ENCODE measurements at regions not wholly inside any gene's neighbourhood (a gene's known extent, or its start where the extent isn't known, plus 50 kb on each side); places are given as distances from the start of the nearest gene placed in this dataset.

DNA sequence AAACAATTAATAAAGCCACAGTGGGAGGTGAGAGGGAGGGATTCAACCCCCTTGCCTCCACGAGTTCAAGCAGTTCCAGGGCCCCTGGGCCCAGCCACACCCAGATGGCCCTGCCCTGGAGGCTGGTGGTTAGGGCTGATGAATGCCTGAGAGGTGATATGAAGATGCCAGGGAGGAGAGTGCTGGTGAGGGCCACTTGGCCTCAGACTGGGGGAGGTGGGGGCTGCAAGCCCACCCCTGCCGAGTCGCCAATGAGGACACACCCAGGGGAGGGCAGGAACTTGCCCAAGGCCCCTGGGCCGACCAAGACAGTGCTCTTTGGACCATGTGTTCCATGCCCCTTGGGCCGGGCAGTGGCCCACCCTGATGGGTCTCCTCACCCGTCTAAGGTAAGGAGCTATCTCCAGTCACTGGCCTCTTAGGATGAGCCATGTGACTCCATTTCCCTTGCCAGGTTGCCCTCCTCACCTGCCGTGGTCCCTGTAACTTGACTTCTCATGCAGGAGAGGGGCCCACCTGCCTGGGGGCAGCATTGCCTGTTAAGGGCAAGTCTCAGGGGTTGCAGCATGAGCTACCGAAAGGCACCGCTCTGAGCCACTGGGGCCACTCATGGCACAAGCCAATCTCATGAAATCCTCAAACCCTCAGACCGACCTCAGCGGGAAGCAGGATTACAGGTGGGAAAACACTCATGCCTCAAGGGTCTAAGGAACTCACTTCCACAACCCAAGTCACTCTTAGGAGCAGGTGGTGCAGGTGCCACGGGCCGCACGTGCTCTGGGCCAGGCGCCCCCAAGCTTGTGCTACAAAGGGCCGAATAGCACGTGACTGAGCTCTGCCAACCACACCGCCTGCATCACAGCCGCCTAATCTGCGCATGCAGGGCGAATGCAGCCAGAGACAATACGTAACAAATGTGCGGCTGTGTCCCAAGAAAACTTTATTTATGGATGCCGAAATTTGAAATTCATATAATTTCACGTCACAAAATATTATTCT, 147.4 kb upstream of the MLN start:
- DNase-seq (ENCODE audit: low read depth), result no peak

DNA sequence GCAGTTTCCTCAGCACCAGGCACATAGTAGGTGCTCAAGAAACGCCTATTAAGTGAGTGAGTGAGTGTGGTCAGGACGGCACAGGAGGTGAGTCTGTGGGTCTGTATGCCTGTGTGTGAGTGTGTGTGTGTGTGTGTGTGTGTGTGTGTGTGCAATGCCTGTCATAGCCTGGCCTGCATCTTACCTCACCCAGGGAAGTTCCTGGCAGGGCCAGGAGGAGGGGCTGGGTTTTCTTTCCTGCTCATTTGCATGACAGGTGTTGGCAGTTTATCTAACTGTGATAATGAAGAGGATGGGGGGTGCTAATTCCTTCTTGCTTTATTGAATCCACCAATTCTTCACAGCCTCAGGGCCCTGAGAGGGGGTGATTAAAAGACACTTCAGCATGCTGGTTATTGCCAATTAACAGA, 146.7 kb upstream of the MLN start:
- DNase-seq (ENCODE audit: low read depth), result no peak

DNA sequence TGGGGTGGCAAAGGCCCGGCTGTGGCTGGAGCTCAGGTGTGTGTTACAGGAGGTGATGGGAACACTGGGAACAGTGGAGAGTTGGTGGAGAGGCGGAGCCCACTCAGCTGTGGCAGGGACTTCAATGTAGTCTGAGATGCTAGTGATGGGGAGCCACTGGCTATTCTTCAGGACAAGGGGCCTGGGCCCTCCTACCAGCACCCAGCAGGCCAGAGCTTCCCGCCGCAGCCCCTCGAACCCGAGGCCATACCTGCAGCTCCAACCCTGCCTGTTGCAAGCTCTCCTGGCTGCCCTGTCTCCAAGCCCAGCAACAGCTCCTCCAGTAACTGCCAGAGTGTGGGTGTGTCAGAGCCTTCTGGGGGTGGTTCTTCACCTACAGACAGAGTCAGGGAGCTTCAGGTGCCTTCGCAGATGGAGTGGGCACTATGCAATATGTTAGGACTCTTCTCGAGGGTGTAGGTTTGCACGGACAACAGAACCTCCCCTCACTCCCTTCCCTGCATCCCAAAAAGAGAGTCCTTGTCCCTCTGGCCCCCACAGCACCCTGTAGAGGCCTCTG, 146.2 kb upstream of the MLN start:
- no peak for DNase-seq (ENCODE audit: low read depth)

GRCh38 chr6:33949111-33949510, 145.3 kb upstream of the MLN start:
- DNase-seq (ENCODE audit: low read depth), result no peak

DNA sequence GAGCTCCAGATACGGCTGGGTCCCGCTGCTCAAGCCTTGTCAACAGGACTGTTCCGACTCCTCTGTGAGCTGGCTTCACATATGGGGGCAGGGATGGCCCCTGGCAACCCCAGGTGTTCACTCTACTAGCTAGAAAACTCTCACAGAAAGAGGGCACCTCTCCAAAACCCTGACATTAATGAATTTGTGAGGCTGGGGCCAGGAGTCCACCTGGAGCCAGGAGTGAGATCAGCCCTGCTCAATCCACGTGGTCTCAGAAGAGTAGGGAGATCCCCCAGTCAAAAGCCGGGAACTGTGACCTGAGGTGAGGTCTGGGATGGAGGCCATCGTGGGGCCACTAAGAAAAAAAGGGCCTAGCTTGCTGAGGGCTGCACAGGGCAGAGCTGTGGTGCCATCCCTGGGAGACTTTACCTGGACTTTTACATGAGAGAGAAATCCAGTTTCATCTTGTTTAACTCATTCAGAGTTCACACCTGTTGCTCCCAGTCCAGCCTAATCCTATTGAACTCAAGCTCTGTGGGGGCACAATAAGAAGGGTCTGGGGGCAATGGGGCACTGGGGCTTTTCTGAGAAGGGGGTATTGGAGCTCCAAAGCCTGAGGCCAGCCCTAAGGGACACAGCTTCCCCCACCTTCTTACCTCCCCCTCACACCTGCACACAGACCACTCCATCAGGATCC, 144.3 kb upstream of the MLN start:
- DNase-seq (ENCODE audit: low read depth), result no peak

- DNase-seq (ENCODE audit: low read depth), result no peak
These were observed 143.2 kb upstream of the MLN start for GRCh38 chr6:33947047-33947446.

DNA sequence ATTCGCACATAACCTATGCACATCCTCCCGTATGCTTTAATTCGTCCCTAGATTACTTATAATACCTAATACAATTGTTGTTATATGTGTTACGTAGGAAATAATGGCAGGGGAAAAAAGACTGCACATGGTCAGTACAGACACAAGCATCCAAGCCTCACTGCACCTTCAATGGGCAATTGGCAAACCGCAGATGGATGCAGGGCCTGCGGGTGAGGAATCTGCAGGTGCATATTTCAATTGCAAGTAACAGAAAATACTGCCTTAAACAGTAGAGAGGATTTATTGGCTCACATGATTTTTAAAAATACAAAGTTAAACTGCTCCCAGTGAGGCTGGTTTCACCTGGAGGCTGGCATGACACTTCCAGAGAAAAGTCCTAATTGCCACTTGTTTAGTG, 142.1 kb upstream of the MLN start:
- no peak for DNase-seq (ENCODE audit: low read depth)

GRCh38 chr6:33944686-33945411, 141.0 kb upstream of the MLN start:
- DNase-seq (ENCODE audit: low read depth), result no peak

- no peak for DNase-seq (ENCODE audit: low read depth)
These were observed 133.1 kb upstream of the MLN start for GRCh38 chr6:33936886-33937285.

DNA sequence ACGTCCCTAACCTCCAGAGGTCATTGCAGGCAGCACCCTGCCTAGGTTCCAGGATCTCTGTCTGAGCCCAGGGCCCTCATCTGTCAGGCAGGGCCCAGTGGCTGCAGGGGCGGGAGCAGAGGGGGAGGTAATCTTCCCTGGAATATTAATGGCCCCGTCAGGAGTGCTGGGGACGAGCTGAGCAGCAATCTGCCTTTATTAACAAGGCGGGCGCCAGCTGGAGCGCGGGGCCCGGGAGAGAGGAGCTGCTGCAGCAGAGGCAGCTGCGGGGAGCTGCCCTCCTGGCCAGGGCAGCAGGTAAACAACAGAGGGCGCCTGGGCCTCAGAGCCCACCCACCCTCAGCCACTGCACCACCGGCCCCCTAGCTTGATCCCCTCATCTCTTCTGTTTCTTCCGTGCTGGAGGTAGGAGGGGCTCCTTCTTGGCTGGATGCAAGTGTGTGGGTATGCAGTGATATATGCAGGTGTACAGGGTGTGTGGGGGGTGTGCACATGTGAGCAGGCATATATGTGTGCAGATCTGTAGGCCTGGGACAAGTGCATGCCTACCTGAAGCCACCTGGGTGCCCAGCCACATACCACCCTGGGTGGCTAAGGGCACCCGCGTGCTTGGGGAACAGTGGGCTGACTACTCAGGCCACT, 131.8 kb upstream of the MLN start:
- no peak for DNase-seq (ENCODE audit: low read depth)

- DNase-seq (ENCODE audit: low read depth), result no peak
These were observed 131.0 kb upstream of the MLN start for GRCh38 chr6:33934731-33935270.

DNA sequence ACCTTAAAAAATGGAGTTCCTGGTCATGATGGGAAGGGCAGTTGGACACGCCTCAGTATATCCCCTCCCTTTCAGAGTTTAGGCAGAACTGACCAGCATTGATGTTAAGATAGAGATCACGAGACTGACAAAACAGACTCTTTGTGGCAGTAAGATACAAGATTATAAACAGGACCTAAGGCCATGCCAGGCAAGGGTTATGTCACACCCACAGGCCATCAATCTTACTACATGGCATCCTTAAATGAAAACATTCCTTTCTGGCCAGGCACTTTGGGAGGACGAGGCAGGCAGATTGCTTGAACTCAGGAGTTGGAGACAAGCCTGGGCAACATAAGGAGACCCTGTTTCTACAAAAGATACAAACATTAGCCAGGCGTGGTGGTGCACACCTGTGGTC, 129.3 kb upstream of the MLN start:
- DNase-seq (ENCODE audit: low read depth), result no peak

DNA sequence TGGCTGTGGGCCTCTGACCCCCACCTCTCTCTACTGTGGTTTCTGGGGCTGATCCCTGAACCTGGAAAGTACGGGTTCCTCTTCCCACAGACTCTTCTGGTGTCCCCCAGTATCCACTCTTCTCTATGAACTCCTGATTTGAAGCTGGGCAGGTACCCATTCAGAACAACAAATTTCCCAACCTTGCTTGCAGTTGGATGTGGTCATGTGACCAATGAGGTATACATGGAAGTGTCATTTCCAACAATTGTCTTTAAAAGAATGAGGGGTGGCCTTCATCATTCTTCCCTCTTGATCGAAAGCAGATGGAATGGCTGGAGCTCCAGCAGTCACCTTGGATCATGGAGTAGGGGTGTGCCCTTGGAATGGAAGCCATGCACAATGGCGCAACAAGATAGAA, 128.0 kb upstream of the MLN start:
- no peak for DNase-seq (ENCODE audit: low read depth)

- DNase-seq (ENCODE audit: low read depth), result no peak
These were observed 125.9 kb upstream of the MLN start for GRCh38 chr6:33929575-33930288.

DNA sequence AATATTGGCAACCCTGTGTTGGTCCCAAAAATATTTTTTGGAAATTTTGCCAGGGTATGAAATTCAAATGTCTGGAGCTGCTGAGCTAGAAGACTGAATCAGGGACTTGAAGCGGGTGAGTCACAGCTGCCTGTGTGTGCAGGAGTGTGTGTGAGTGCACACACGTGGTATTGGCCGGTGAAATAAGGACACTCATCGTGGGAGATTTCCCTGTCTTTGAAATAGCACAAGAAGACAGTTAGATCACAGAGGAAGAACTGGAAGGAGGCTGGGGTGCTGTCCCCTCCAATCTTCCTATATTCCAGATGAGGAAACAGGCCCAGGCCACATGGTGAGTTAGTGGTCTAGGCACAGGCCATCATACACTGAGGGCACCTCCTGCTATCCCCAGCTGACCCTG, 123.8 kb upstream of the MLN start:
- no peak for DNase-seq (ENCODE audit: low read depth)

DNA sequence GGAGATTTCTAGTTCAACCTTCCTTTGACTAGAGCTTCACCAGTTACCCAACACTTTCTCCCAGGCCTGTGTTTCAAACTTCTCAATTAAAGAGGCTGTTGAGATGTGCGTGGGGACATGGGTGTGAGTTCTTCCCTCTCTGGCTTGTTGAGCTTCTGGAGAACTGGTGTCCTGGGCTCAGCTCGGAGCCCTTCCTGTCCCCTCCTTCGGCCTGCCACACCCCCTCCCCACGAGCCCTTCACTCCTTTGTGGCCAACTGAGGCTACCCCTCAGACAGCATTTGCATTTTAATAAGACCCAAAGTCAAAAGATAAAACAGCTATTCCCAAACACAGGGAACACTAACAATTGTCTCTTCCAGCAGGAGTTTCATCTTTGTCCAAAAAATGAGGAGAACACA, 123.3 kb upstream of the MLN start:
- no peak for DNase-seq (ENCODE audit: low read depth)

DNA sequence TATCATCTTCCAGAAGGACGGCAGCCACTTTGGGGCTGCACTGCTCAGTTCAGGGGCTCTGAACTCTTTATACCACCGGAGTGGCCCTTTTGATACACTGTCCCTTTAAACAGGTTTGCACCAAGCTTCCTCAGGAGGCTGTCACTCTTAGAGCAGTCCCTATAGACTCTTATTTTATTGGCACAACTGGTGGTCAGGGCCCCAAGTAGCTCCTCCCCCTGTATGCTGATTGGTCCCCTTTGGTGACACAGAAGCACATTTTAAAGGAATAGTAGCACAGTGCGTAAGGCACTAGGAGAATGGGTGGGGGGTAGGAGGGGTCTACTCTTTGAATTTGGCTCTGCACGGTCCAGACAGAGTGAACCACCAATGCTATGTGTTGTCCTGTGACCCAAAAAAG, 122.6 kb upstream of the MLN start:
- no peak for DNase-seq (ENCODE audit: low read depth)

DNA sequence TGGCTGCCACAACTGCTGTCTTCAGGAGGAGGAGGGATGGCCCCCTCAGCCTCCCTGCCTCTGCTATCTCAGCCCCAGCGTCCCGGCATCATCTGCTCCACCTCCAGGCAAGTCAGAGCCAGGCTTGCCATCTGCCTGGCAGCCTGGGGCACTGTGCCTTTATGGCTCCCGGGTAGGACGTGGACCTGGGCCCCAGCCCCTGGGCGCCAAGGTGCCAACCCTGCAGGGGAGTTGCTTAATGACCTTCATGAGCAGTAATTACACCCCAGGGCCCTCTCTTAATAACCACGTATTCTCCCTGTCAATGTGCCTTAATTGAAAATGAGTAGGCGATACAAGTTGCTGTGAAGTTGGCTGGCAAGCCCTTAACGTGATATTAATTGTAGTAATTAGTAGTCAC, 122.1 kb upstream of the MLN start:
- DNase-seq (ENCODE audit: low read depth), result no peak

- no peak for DNase-seq (ENCODE audit: low read depth)
These were observed 121.4 kb upstream of the MLN start for GRCh38 chr6:33925210-33925609.

GRCh38 chr6:33924681-33925080, 120.9 kb upstream of the MLN start:
- DNase-seq (ENCODE audit: low read depth), result no peak

All from stimulated activated CD8-positive, alpha-beta memory T cell treated with anti-CD3 and anti-CD28 coated beads, Interleukin-4, amount 100 ng/mL, for 24 hours (primary cell).